ENCODE measurements at regions not wholly inside any gene's neighbourhood (a gene's known extent, or its start where the extent isn't known, plus 50 kb on each side); places are given as distances from the start of the nearest gene placed in this dataset.

- 86 to 95% methylated on average over 3 of the region's 3 CpGs for WGBS, 2 donors (ENCODE audit: low coverage in 1 of 2)
Measured at GRCh38 chr3:144185276-144185675, 213.7 kb downstream of the DIPK2A start.

GRCh38 chr3:144187531-144188210 lies 216.0 kb downstream of the DIPK2A start:
- no peak for ATAC-seq
- Histone ChIP-seq H3K9me3 (peaks cover 0 to 4% (median 0%) of the 10 kb centered on the region in 3 donors), H3K27me3 (no peaks in the 10 kb centered on the region), H3K27ac (no peak overlapping the region), H3K4me3 (no peak overlapping the region), H3K4me1 (no peaks in the 10 kb centered on the region), H3K36me3 (no peaks in the 10 kb centered on the region)
- TF ChIP-seq POLR2A (IDR thresholded peaks at IDR 0.05) (no peak), POLR2AphosphoS5 (IDR thresholded peaks at IDR 0.05) (no peak), EP300 (IDR thresholded peaks at IDR 0.05) (no peak)
- TF ChIP-seq, protein P1, sequence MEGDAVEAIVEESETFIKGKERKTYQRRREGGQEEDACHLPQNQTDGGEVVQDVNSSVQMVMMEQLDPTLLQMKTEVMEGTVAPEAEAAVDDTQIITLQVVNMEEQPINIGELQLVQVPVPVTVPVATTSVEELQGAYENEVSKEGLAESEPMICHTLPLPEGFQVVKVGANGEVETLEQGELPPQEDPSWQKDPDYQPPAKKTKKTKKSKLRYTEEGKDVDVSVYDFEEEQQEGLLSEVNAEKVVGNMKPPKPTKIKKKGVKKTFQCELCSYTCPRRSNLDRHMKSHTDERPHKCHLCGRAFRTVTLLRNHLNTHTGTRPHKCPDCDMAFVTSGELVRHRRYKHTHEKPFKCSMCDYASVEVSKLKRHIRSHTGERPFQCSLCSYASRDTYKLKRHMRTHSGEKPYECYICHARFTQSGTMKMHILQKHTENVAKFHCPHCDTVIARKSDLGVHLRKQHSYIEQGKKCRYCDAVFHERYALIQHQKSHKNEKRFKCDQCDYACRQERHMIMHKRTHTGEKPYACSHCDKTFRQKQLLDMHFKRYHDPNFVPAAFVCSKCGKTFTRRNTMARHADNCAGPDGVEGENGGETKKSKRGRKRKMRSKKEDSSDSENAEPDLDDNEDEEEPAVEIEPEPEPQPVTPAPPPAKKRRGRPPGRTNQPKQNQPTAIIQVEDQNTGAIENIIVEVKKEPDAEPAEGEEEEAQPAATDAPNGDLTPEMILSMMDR (IDR thresholded peaks at IDR 0.05) = no peak
- 74 to 85% methylated on average over 2 of the region's 2 CpGs for WGBS, 2 donors (ENCODE audit: low coverage in 1 of 2)

More at GRCh38 chr3:144185276-144185675, 213.7 kb downstream of the DIPK2A start:
- no peak overlapping the region for H3K4me3 ChIP-seq
- peaks cover 0 to 7% (median 0%) of the 10 kb centered on the region in 3 donors for H3K4me1 ChIP-seq
- TF ChIP-seq, protein P1 (IDR thresholded peaks at IDR 0.05) = no peak
- TF ChIP-seq POLR2AphosphoS5 (IDR thresholded peaks at IDR 0.05) (no peak), EP300 (IDR thresholded peaks at IDR 0.05) (no peak), POLR2A (IDR thresholded peaks at IDR 0.05) (no peak)
- no peaks in the 10 kb centered on the region for H3K36me3 ChIP-seq
- H3K27me3 ChIP-seq = no peaks in the 10 kb centered on the region
- H3K27ac ChIP-seq = no peak overlapping the region
- no peak for ATAC-seq
- peaks cover 0 to 4% (median 0%) of the 10 kb centered on the region in 3 donors for H3K9me3 ChIP-seq

- WGBS, 2 donors (ENCODE audit: low coverage in 1 of 2) = 86 to 100% methylated on average over 2 of the region's 2 CpGs
- Histone ChIP-seq H3K36me3 (no peaks in the 10 kb centered on the region), H3K27ac (no peak overlapping the region), H3K4me1 (no peaks in the 10 kb centered on the region), H3K27me3 (no peaks in the 10 kb centered on the region), H3K4me3 (no peak overlapping the region), H3K9me3 (peaks cover 0 to 14% (median 0%) of the 10 kb centered on the region in 3 donors)
- ATAC-seq = no peak
- no peak for TF ChIP-seq POLR2A (IDR thresholded peaks at IDR 0.05)
- TF ChIP-seq POLR2AphosphoS5 (IDR thresholded peaks at IDR 0.05) = no peak
- no peak for TF ChIP-seq EP300 (IDR thresholded peaks at IDR 0.05)
- TF ChIP-seq, protein P1 (IDR thresholded peaks at IDR 0.05) = no peak
Measured at GRCh38 chr3:144189044-144189443, 217.4 kb downstream of the DIPK2A start.

- TF ChIP-seq, protein P1 (IDR thresholded peaks at IDR 0.05) = no peak
- TF ChIP-seq POLR2A (IDR thresholded peaks at IDR 0.05) (no peak), EP300 (IDR thresholded peaks at IDR 0.05) (no peak), POLR2AphosphoS5 (IDR thresholded peaks at IDR 0.05) (no peak)
- ATAC-seq = no peak
- no peak overlapping the region for H3K4me3 ChIP-seq
- H3K27me3 ChIP-seq = no peaks in the 10 kb centered on the region
- H3K9me3 ChIP-seq = peaks cover 0 to 24% (median 0%) of the 10 kb centered on the region in 3 donors
- peaks cover 0 to 5% (median 0%) of the 10 kb centered on the region in 3 donors for H3K4me1 ChIP-seq
- H3K27ac ChIP-seq = no peak overlapping the region
- H3K36me3 ChIP-seq = no peaks in the 10 kb centered on the region
- WGBS, 2 donors (ENCODE audit: low coverage in 1 of 2) = no CpG with 5 or more reads among the region's 2 CpGs
Measured at GRCh38 chr3:144197116-144197515, 225.5 kb downstream of the DIPK2A start.

DNA sequence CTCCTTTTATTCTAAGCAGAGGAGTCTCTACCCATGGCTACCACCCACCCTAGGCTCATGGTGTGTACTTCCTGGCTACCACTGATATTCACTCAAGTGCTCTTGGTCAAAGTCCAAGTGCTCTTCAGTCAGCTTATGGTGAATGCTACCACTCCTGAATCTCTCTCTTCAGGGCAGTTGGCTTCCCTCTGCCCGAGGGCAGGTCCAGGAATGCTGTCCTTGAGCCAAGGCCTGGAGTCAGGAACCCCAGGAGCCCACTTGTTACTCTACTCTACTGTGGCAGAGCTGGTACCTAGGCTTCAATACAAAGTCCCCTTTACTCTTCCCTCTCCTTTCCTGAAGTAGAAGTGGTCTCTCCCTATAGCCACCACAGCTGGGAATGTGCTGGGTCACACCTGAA lies 226.0 kb downstream of the DIPK2A start:
- no peaks in the 10 kb centered on the region for H3K27me3 ChIP-seq
- H3K9me3 ChIP-seq = peaks cover 0 to 24% (median 0%) of the 10 kb centered on the region in 3 donors
- H3K36me3 ChIP-seq = no peaks in the 10 kb centered on the region
- peaks cover 0 to 5% (median 0%) of the 10 kb centered on the region in 3 donors for H3K4me1 ChIP-seq
- TF ChIP-seq POLR2A (IDR thresholded peaks at IDR 0.05) = no peak
- TF ChIP-seq, protein P1 (IDR thresholded peaks at IDR 0.05) = no peak
- TF ChIP-seq EP300 (IDR thresholded peaks at IDR 0.05) = no peak
- TF ChIP-seq POLR2AphosphoS5 (IDR thresholded peaks at IDR 0.05) = no peak
- 75% methylated on average over 1 of the region's 1 CpG; no CpG with 5 or more reads in 1 of the 2 donors for WGBS, 2 donors (ENCODE audit: low coverage in 1 of 2)
- no peak overlapping the region for H3K27ac ChIP-seq
- ATAC-seq = no peak
- H3K4me3 ChIP-seq = no peak overlapping the region
